Chondrocyte (in vitro differentiated cells): ENCODE measurements at regions not wholly inside any gene's neighbourhood (a gene's known extent, or its start where the extent isn't known, plus 50 kb on each side); places are given as distances from the start of the nearest gene placed in this dataset.

Experiments
- DNase-seq: peaks from one replicate; pipeline ENCODE4 v3.0.0; 2021; ENCODE audit warnings: mixed read lengths, low spot score
- H3K27ac Mint-ChIP-seq: one replicate; pipeline ENCODE4 v1.8.0; 2021; ENCODE audit warnings: mild to moderate bottlenecking, moderate library complexity, mixed read lengths; ENCODE audit not compliant: unreplicated experiment
- H3K27me3 Mint-ChIP-seq: 2 replicates; pipeline ENCODE4 v1.8.0; 2021; ENCODE audit warnings: low read depth, mixed read lengths
- H3K36me3 Mint-ChIP-seq: 2 replicates; pipeline ENCODE4 v1.8.0; 2021; ENCODE audit warnings: low read depth, mixed read lengths
- H3K4me1 Mint-ChIP-seq: 2 replicates; pipeline ENCODE4 v1.8.0; 2021; ENCODE audit warnings: low read depth, mild to moderate bottlenecking, mixed read lengths
- H3K4me3 Mint-ChIP-seq: one replicate; pipeline ENCODE4 v1.8.0; 2021; ENCODE audit warnings: mild to moderate bottlenecking, moderate library complexity, mixed read lengths; ENCODE audit not compliant: unreplicated experiment
- H3K9me3 Mint-ChIP-seq: 2 replicates; pipeline ENCODE4 v1.8.0; 2021; ENCODE audit warnings: low read depth, mixed read lengths
- TF ChIP-seq, protein P1 (sequence below): fragments of 200-600 bp; sonication (generic); IDR thresholded peaks from 2 replicates; pipeline ENCODE4 v1.5.0; 2021; ENCODE audit warnings: antibody characterized with exemption, mild to moderate bottlenecking, moderate library complexity

DNA sequence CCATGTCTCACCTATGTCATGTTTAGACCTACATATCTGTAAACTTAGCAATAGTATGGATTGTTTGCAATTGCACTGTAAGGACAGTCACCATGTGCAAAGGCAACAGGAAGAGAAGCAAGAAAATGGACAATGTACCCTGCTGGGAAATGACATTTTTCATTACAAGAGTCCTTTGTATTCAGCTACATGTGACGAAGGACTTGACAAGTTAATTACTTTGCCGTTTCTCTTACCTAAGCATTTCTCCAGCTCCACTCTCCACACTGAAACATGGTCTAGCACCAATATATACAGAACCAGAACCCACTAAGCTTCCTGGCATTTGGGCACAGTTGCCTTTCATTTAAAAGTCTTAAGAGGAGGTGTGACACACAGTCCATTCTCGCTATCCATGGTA is 76.6 kb upstream of the PFKP start:
- no peak overlapping the region for H3K4me3 Mint-ChIP-seq
- TF ChIP-seq, protein P1, sequence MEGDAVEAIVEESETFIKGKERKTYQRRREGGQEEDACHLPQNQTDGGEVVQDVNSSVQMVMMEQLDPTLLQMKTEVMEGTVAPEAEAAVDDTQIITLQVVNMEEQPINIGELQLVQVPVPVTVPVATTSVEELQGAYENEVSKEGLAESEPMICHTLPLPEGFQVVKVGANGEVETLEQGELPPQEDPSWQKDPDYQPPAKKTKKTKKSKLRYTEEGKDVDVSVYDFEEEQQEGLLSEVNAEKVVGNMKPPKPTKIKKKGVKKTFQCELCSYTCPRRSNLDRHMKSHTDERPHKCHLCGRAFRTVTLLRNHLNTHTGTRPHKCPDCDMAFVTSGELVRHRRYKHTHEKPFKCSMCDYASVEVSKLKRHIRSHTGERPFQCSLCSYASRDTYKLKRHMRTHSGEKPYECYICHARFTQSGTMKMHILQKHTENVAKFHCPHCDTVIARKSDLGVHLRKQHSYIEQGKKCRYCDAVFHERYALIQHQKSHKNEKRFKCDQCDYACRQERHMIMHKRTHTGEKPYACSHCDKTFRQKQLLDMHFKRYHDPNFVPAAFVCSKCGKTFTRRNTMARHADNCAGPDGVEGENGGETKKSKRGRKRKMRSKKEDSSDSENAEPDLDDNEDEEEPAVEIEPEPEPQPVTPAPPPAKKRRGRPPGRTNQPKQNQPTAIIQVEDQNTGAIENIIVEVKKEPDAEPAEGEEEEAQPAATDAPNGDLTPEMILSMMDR, result no peak
- no peak overlapping the region for H3K27ac Mint-ChIP-seq
- no peaks in the 10 kb centered on the region for H3K27me3 Mint-ChIP-seq
- DNase-seq, result no peak
- H3K36me3 Mint-ChIP-seq, result peaks cover 4% of the 10 kb centered on the region
- H3K4me1 Mint-ChIP-seq, result peaks cover 18% of the 10 kb centered on the region
- H3K9me3 Mint-ChIP-seq, result peaks cover 4% of the 10 kb centered on the region

DNA sequence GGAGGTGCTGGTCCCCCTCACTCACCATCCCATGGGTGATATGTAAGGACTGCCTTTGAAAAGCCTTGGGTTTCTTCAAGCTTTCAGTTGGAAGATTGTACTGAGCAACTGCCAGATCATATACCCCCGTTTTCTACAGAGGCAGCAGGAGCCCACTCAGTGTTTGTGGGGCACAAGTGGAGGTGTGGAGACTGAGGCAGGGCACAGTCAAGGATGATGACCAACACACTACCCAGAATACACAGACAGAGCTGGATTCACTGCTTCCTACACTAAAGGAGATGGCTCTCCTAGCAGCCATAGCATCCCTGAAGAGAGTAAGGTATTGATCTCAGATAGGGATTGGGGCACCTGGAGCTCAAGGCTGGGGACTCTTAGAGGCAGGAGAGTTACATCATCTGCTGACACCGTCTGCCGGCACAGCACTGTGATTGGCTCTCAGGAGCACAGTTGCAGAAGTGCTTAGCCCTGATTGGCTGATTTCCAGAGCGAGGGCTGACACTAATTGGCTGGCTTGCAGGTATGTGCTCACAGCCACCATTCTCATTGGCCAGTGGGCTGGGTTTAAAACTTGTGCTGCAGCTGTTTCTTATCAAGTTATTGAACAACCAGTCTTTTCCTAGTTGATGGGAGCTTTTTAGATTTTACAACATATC is 77.9 kb upstream of the PFKP start:
- Mint-ChIP-seq H3K4me3 (no peak overlapping the region), H3K27me3 (no peaks in the 10 kb centered on the region), H3K36me3 (peaks cover 4% of the 10 kb centered on the region), H3K27ac (no peak overlapping the region), H3K4me1 (peaks cover 14% of the 10 kb centered on the region), H3K9me3 (peaks cover 4% of the 10 kb centered on the region)
- TF ChIP-seq, protein P1, result no peak
- no peak for DNase-seq

DNA sequence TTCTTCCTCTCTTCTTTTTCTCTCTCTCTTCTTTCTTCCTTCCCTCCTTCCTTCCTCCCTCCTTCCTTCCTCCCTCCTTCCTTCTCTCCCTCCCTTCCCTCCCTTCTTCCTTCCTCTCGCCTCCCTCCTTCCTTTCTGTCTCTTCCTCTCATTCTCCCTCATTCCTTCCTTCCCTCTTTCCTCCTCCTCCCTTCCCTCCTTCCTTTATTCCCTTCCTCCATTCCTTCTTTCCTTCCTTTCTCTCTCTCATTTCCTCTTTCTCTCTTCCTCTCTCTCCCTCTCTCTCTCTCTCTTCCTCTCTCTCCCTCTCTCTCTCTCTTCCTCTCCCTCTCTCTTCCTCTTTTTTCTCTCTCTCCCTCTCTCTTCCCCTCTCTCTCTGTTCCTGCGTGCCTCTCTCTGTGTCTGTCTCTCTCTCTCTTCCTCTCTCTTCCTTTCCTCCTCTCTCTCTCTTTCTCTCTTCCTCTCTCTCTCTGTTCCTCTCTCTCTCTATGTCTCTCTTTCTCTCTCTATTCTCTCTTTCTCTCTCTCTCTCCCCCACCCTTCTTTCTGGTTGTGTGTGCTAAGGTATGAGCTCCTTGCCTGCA is 80.1 kb upstream of the PFKP start:
- Mint-ChIP-seq H3K27me3 (no peaks in the 10 kb centered on the region), H3K4me1 (peaks cover 14% of the 10 kb centered on the region), H3K4me3 (no peak overlapping the region), H3K36me3 (peaks cover 4% of the 10 kb centered on the region), H3K9me3 (peaks cover 4% of the 10 kb centered on the region), H3K27ac (no peak overlapping the region)
- TF ChIP-seq, protein P1, result no peak
- DNase-seq, result no peak

DNA sequence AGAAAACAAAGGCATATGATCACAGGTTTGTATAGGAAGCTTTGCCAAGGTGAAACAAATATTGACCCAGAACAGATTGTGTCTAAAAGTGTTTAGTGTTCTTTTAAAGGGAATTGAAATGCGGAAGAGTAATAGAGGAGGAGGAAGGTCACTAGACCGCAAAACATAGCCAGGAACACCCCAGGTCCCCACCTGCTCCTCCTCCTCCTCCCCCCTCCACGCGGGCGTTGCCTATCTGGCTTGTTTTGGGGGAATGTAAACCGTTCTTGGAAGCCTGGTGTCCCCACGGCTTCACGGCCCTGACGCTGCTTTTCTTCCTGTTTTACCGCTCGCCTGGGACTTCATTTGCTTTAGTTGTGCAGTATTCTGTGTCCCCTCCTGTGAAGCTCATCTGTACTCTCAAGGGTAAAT is 81.0 kb upstream of the PFKP start:
- no peak overlapping the region for H3K27ac Mint-ChIP-seq
- H3K4me3 Mint-ChIP-seq, result no peak overlapping the region
- peaks cover 4% of the 10 kb centered on the region for H3K36me3 Mint-ChIP-seq
- DNase-seq, result no peak
- TF ChIP-seq, protein P1, result no peak
- H3K4me1 Mint-ChIP-seq, result peaks cover 21% of the 10 kb centered on the region
- no peaks in the 10 kb centered on the region for H3K27me3 Mint-ChIP-seq
- H3K9me3 Mint-ChIP-seq, result peaks cover 4% of the 10 kb centered on the region

DNA sequence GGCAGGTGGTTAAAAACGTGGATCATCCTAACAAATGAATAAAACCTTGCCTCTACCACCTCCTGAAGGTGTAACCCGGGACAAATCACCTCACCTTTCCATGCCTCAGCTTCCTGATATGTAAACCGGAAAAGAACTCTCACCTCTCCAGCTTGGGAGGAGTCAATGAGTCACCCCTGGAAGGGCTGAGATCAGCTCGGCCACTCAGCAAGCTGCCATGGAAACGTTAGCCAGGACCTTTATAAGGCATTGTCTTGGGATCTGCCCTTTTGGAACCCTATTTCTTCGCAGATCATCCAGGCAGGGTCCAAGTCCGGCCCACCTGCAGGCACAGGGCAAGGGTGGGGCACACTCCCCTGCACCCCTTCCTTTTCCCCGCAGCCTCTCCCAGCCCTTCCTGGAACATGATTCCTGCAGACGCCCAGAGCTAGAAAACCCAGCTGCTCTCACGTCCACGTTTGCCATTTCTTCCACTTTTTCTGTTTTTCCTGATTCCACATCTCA is 81.6 kb upstream of the PFKP start:
- Mint-ChIP-seq H3K27me3 (no peaks in the 10 kb centered on the region), H3K4me1 (peaks cover 27% of the 10 kb centered on the region), H3K9me3 (peaks cover 4% of the 10 kb centered on the region), H3K36me3 (peaks cover 4% of the 10 kb centered on the region), H3K4me3 (no peak overlapping the region), H3K27ac (no peak overlapping the region)
- TF ChIP-seq, protein P1, result no peak
- DNase-seq, result no peak
